ACC112 (cell line): ENCODE measurements at regions not wholly inside any gene's neighbourhood (a gene's known extent, or its start where the extent isn't known, plus 50 kb on each side); places are given as distances from the start of the nearest gene placed in this dataset.

ENCODE experiments used
- H2AFZ ChIP-seq: fragments of 200-600 bp; sonication (generic); one replicate; pipeline ENCODE4 v1.6.0; 2017; ENCODE audit warnings: antibody characterized with exemption, low read length; ENCODE audit not compliant: unreplicated experiment
- H3K27ac ChIP-seq: fragments of 200-600 bp; sonication (generic); 2 replicates; pipeline ENCODE4 v1.5.1; 2014; ENCODE audit warnings: low read depth, mild to moderate bottlenecking, antibody characterized with exemption, low read length, moderate library complexity
- H3K27me3 ChIP-seq: fragments of 200-600 bp; sonication (generic); 2 replicates; pipeline ENCODE4 v1.6.1; 2014; ENCODE audit warnings: mild to moderate bottlenecking, antibody characterized with exemption, low read length, moderate library complexity, mixed read lengths; ENCODE audit not compliant: insufficient read depth
- H3K36me3 ChIP-seq: fragments of 200-600 bp; sonication (generic); 2 replicates; pipeline ENCODE4 v1.6.1; 2016; ENCODE audit warnings: mild to moderate bottlenecking, antibody characterized with exemption, low read length, moderate library complexity, mixed read lengths; ENCODE audit not compliant: insufficient read depth
- H3K4me1 ChIP-seq: fragments of 200-600 bp; sonication (generic); one replicate; pipeline ENCODE4 v1.6.1; 2016; ENCODE audit warnings: low read length, mixed read lengths; ENCODE audit not compliant: insufficient read depth, unreplicated experiment, control insufficient read depth
- H3K4me3 ChIP-seq: fragments of 200-600 bp; sonication (generic); 2 replicates; pipeline ENCODE4 v1.5.1; 2014; ENCODE audit warnings: mild to moderate bottlenecking, low read depth, low read length
- H3K79me2 ChIP-seq: fragments of 200-600 bp; sonication (generic); one replicate; pipeline ENCODE4 v1.6.0; 2016; ENCODE audit warnings: low read length; ENCODE audit not compliant: control insufficient read depth, unreplicated experiment, insufficient read depth

DNA sequence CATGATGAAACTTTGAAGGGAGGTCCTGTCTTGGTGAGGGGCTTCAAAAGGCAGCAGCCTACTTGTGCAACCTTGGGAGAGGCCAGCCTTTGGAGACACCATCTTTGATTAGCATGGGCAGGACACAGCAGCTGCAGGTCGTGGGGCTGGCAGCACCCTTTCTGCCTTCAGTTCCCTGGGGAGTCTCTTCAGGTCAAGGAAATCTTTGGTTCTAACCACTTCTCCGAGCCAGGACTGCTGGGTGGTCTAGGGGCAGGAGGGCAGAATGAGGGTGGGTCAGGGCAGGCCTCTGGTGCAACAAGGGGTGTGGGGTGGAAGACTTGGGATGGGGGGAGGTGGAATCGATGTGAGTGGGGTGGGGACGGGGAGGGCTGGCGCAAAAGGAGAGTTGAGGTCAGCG lies 269.7 kb downstream of the FOXD2 start:
- Histone ChIP-seq H3K27ac (no peak overlapping the region), H3K79me2 (no peaks in the 10 kb centered on the region), H2AFZ (no peak overlapping the region), H3K36me3 (no peaks in the 10 kb centered on the region), H3K27me3 (peaks cover 74% of the 10 kb centered on the region), H3K4me3 (no peak overlapping the region), H3K4me1 (no peaks in the 10 kb centered on the region)

DNA sequence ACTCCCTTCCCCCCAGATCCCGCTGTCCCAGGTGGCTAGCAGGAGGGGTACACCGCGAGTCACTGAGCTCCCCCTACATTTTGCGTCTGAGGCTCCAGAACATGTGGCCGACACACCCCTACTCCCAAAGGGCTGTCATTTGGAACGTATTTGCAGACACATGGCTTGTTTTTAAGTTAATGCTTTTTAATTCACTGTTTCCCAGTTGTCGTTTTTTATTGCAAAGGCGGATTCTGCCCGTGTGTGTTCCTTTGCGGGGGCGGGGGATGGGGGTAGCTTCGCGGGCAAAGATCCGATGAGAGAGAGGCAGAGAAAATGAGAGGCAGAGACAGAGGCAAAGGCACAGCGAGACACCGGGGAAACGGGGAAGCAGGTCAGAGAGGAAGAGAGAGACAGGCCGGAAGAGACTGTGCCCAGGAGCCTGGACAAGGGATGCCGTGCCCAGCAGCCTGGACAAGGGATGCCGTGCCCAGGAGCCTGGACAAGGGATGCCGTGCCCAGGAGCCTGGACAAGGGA lies 270.2 kb downstream of the FOXD2 start:
- Histone ChIP-seq H3K27ac (no peak overlapping the region), H3K4me3 (no peak overlapping the region), H3K79me2 (no peaks in the 10 kb centered on the region), H3K36me3 (no peaks in the 10 kb centered on the region), H3K4me1 (no peaks in the 10 kb centered on the region), H2AFZ (no peak overlapping the region), H3K27me3 (peaks cover 80% of the 10 kb centered on the region)

DNA sequence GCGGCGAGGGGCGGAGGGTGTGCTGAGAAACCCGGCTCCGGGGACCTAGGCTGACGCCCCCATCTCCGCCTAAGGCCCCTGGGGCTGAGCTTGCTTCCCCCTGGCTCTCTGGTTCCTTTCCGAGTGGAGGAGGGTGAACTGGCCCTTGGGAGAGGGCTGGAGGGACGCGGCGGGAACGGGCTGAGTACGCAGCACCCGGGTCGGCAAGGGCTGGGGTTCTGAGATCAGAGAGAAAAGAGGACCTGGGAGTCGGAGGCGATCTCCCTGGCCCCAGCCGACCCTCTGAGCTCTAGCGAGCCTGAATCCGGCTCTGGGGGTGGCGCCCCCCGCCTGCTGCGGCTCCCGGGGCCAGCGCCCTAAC lies 270.8 kb downstream of the FOXD2 start:
- Histone ChIP-seq H3K4me3 (no peak overlapping the region), H3K79me2 (no peaks in the 10 kb centered on the region), H2AFZ (no peak overlapping the region), H3K4me1 (no peaks in the 10 kb centered on the region), H3K27me3 (peaks cover 85% of the 10 kb centered on the region), H3K27ac (no peak overlapping the region), H3K36me3 (no peaks in the 10 kb centered on the region)

DNA sequence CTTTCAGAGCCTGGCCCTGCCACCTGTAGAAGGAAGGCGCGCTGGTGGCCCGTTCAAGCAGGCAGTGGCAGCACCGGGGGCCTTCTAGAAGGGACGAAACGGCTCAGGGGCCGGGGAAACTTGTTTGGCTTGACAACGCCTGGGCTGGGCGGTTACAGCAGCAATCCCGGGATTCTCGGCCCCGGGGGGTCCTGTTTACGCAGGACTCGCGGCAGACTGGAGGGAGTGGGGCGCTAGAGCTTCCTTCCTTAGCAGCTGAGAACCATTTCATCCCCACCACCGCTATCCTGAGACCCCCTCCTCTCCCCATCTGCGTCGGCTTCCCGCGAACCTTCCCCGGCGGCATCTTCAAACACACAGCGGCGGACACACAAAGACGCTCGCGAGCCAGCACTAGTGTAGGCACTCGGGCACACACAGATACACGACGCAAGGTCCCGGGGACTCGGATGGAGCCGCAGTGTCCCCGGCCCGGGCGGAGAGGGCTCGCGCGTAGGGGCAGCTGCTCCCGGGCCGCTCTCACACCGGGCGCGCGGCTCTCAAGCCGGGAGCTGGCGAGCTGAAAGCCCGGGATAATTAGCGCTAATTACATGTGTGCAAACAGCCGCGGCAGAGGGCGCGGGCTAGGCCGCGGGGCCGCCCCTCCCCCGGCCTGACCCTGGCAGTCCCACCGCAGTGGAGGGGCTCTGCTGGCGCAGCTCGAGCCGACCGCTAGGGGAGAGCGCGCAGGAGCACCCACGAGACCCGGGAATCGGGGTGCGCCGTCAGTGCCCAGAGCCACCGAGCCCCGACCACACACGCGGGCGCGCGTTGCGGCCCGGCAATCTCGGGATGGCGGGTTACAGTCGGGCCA lies 271.4 kb downstream of the FOXD2 start:
- no peaks in the 10 kb centered on the region for H3K4me1 ChIP-seq
- no peak overlapping the region for H3K27ac ChIP-seq
- H3K36me3 ChIP-seq, result no peaks in the 10 kb centered on the region
- H3K27me3 ChIP-seq, result peaks cover 92% of the 10 kb centered on the region
- no peaks in the 10 kb centered on the region for H3K79me2 ChIP-seq
- peak overlapping the region; percentile 54 for H3K4me3 ChIP-seq
- peak overlapping the region; percentile 17 for H2AFZ ChIP-seq

DNA sequence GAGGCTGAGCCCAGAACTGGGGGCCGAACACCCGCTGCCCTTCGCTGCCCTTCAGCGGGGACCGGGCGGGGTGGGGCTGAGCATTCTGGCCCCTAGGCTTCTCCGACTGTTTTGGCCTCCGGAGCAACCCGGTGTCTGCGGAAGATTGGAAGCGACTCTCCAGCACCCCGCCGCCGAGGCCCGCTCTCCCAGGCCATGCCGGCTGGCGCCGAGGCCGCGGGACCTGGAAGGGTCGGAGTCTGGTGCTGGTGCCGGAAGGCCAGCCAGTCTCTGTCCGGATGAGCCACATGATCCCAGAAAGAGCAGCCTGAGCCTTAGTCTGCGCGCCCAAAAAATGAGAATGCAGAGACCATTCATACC lies 272.0 kb downstream of the FOXD2 start:
- Histone ChIP-seq H3K4me1 (no peaks in the 10 kb centered on the region), H3K27me3 (peaks cover 96% of the 10 kb centered on the region), H2AFZ (no peak overlapping the region), H3K27ac (no peak overlapping the region), H3K79me2 (no peaks in the 10 kb centered on the region), H3K36me3 (no peaks in the 10 kb centered on the region), H3K4me3 (peak overlapping the region; percentile 54)

DNA sequence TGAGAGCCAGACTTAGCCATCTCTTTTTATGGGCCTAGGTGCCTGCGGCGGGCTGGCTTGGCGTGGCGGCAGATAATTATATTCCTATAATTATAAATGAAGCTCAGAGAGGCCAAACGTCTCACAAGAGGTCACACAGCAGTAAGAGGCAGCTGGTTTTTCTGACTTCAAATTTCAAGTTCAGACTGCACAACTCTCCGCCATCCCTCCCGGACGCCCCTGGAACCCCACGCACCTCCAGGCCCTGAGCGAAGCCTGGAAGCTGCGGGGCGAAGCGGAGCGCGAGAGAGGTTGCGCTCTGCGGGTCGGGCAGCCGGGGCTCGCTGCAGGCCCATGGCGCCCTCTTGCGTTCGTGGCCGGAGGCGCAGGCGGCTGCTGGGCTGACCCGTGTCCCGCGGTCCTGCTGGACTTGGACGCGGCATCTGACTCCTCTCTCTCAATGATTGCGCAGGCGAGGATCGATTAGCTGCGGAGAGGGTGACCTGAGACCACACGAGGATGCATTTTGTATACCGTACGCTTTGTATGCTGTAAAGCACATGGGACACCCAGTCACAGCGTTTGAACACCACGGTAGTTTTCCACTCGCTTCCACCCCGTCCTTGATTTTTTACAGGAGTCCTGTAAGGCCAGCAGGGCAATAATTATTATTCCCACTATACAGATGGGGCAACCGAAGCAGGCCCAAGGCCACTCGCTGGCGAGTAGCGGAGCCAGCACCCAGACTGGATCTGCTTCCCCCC lies 272.7 kb downstream of the FOXD2 start:
- Histone ChIP-seq H3K27ac (no peak overlapping the region), H3K36me3 (no peaks in the 10 kb centered on the region), H3K79me2 (no peaks in the 10 kb centered on the region), H3K27me3 (peaks cover 95% of the 10 kb centered on the region), H3K4me3 (no peak overlapping the region), H3K4me1 (no peaks in the 10 kb centered on the region), H2AFZ (no peak overlapping the region)
